CD4-positive, alpha-beta T cell treated with Interleukin-10 for 1 hour (primary cell): ENCODE measurements at regions not wholly inside any gene's neighbourhood (a gene's known extent, or its start where the extent isn't known, plus 50 kb on each side); places are given as distances from the start of the nearest gene placed in this dataset.
"Not testable (repeated sequence)": the region's sequence is repeated elsewhere in the genome, so short reads cannot be mapped to it uniquely, and the experiment has no call there.

Source experiments
- DNase-seq: peaks from one replicate; pipeline ENCODE4 v3.0.0-alpha.2; 2020

DNA sequence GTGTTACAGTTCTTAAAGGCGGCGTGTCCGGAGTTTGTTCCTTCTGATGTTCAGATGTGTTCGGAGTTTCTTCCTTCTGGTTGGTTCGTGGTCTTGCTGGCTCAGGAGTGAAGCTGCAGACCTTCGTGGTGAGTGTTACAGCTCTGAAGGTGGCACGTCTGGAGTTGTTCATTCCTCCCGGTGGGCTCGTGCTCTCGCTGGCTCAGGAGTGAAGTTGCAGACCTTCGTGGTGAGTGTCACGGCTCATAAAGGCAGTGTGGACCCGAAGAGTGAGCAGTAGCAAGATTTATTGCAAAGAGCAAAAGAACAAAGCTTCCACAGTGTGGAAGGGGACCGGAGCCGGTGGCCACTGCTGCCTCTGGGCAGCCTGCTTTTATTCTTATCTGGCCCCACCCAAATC lies 65.3 kb upstream of the NDST4 start:
- not testable (repeated sequence) for DNase-seq

DNA sequence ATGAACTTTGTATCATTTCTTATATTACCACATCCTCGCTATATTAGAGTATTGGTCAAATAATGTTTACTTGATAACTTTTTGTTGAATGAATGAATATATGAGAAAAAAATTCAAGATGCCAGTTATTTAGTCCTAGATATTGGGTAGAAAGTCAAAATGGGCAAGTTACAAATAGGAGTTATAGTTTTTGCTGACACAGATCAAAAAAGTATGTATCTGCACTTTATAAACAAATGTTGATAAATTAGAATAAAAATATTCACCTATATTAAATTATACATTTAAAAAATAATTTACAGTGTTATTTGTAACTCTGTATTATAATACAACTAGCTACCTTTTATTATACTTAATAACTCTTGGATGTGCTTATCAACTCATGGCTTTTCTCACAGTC lies 57.8 kb upstream of the NDST4 start:
- DNase-seq = no peak

DNA sequence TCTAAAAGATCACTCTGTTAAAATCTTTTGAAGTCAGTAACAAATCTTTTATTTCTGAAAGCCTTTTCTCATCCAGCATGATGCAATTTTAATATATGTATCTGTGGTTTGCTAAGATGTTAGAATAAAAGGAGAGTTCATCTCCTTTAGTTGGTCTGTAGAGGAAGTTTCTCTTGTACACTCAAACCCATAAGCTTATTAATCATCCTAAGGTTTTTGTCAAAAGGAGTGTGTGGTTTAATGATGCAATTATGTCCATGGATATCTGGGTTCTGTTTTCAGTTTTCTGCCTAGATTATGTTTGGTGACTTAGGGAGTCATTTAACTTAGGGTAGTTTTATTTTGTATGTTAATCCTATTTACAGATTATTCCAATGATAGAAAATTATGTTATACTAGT lies 52.1 kb upstream of the NDST4 start:
- DNase-seq = no peak
